Colonic mucosa (tissue), 4 donors: ENCODE measurements at regions not wholly inside any gene's neighbourhood (a gene's known extent, or its start where the extent isn't known, plus 50 kb on each side); places are given as distances from the start of the nearest gene placed in this dataset. TPM values are rescaled to one million over a fixed set of nuclear protein-coding genes. Genes with fewer than 3 reads are reported as not detected.
A peak's percentile ranks its signal among the peaks of the same experiment; 100 is the strongest.
"Not testable (repeated sequence)": the region's sequence is repeated elsewhere in the genome, so short reads cannot be mapped to it uniquely, and the experiment has no call there.

Source experiments
- DNase-seq: peaks from one replicate; pipeline ENCODE4 v3.0.0-alpha.2; 2020
- H3K27ac ChIP-seq: fragments of 200-600 bp; one replicate; pipeline ENCODE4 v1.8.0; 2021
- H3K27me3 ChIP-seq: fragments of 200-600 bp; one replicate; pipeline ENCODE4 v1.8.0; 2021
- H3K36me3 ChIP-seq: fragments of 200-600 bp; one replicate; pipeline ENCODE4 v1.8.0; 2021
- H3K4me1 ChIP-seq: fragments of 200-600 bp; one replicate; pipeline ENCODE4 v1.8.0; 2021; ENCODE audit warnings: mild to moderate bottlenecking
- H3K4me3 ChIP-seq: fragments of 200-600 bp; one replicate; pipeline ENCODE4 v1.8.0; 2021
- H3K9ac ChIP-seq, 2 donors: one replicate each; pipeline ENCODE4 v1.7.0; 2013; ENCODE audit warnings: control low read depth in 2 of 2, low read depth in 2 of 2, low read length in 2 of 2
- H3K9me3 ChIP-seq: fragments of 200-600 bp; one replicate; pipeline ENCODE4 v1.8.0; 2021
- intact Hi-C: fragments of 100-400 bp; cut with DNase I; formaldehyde crosslinking; loops from one replicate; pipeline ENCODE4 v1.14.1; 2022
- microRNA-seq: library from miRNA; unstranded; fragments of <30 nt; microRNA quantifications from one replicate; pipeline ENCODE4, GENCODE V29; 2019
- TF ChIP-seq, protein P1 (sequence below): fragments of 200-600 bp; IDR thresholded peaks from one replicate; pipeline ENCODE4 v1.8.0; 2022; ENCODE audit warnings: antibody characterized with exemption, mild to moderate bottlenecking
- donor health status: healthy.
- donor health status: DM: no; HTN: no; CAD: no.
- donor health status: DM: no; HTN: no; CAD: no.

- H3K36me3 ChIP-seq = no peaks in the 10 kb centered on the region
- no peaks in the 10 kb centered on the region for H3K9me3 ChIP-seq
- no peak for DNase-seq
- no peak overlapping the region for H3K9ac ChIP-seq
- H3K27me3 ChIP-seq = no peaks in the 10 kb centered on the region
- intact Hi-C loops = no loop called here
- TF ChIP-seq, protein P1, sequence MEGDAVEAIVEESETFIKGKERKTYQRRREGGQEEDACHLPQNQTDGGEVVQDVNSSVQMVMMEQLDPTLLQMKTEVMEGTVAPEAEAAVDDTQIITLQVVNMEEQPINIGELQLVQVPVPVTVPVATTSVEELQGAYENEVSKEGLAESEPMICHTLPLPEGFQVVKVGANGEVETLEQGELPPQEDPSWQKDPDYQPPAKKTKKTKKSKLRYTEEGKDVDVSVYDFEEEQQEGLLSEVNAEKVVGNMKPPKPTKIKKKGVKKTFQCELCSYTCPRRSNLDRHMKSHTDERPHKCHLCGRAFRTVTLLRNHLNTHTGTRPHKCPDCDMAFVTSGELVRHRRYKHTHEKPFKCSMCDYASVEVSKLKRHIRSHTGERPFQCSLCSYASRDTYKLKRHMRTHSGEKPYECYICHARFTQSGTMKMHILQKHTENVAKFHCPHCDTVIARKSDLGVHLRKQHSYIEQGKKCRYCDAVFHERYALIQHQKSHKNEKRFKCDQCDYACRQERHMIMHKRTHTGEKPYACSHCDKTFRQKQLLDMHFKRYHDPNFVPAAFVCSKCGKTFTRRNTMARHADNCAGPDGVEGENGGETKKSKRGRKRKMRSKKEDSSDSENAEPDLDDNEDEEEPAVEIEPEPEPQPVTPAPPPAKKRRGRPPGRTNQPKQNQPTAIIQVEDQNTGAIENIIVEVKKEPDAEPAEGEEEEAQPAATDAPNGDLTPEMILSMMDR = no peak
- no peaks in the 10 kb centered on the region for H3K4me1 ChIP-seq
- H3K27ac ChIP-seq = no peak overlapping the region
- no peak overlapping the region for H3K4me3 ChIP-seq
These were observed 59.9 kb upstream of the FAM241A start for GRCh38 chr4:112085156-112086035.

DNA sequence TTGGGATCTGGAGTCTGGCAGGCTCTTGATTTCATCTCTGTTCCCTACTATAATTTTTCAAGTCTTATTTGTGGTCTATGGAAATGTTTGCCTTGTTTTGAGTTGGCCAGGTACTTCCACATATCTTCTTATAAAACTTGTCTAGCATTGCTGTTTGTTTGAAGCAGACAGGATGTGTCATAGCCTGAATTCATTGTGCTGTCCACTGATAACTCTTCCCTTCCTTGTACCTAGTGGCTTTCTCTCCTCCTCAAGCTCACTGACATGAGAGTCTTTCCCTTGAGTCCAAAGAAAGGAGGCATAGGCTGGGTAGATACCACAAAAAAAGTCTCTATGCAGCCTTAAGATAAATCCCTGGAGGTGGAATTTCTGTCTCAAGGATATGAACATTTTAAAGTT lies 59.2 kb upstream of the FAM241A start:
- TF ChIP-seq, protein P1 = no peak
- H3K27ac ChIP-seq = no peak overlapping the region
- no peaks in the 10 kb centered on the region for H3K36me3 ChIP-seq
- no peak for DNase-seq
- H3K4me3 ChIP-seq = no peak overlapping the region
- no peaks in the 10 kb centered on the region for H3K4me1 ChIP-seq
- H3K27me3 ChIP-seq = no peaks in the 10 kb centered on the region
- no peak overlapping the region for H3K9ac ChIP-seq
- intact Hi-C loops = no loop called here
- H3K9me3 ChIP-seq = no peaks in the 10 kb centered on the region

DNA sequence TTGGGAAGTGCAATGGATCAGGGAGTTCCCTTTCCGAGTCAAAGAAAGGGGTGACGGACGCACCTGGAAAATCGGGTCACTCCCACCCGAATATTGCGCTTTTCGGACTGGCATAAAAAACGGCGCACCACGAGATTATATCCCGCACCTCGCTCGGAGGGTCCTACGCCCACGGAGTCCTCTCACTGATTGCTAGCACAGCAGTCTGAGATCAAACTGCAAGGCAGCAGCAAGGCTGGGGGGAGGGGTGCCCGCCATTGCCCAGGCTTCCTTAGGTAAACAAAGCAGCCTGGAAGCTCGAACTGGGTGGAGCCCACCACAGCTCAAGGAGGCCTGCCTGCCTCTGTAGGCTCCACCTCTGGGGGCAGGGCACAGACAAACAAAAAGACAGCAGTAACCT lies 58.6 kb upstream of the FAM241A start:
- H3K4me3 ChIP-seq, H3K9me3 ChIP-seq, H3K9ac ChIP-seq, H3K4me1 ChIP-seq, H3K27me3 ChIP-seq, intact Hi-C loops, H3K27ac ChIP-seq, H3K36me3 ChIP-seq: not testable (repeated sequence)
- peak; percentile 39 for DNase-seq

- H3K9me3 ChIP-seq, H3K9ac ChIP-seq, intact Hi-C loops, H3K27ac ChIP-seq, H3K36me3 ChIP-seq, H3K4me3 ChIP-seq, H3K27me3 ChIP-seq, DNase-seq, H3K4me1 ChIP-seq: not testable (repeated sequence)
These were observed 52.9 kb upstream of the FAM241A start for GRCh38 chr4:112092330-112092729.

DNA sequence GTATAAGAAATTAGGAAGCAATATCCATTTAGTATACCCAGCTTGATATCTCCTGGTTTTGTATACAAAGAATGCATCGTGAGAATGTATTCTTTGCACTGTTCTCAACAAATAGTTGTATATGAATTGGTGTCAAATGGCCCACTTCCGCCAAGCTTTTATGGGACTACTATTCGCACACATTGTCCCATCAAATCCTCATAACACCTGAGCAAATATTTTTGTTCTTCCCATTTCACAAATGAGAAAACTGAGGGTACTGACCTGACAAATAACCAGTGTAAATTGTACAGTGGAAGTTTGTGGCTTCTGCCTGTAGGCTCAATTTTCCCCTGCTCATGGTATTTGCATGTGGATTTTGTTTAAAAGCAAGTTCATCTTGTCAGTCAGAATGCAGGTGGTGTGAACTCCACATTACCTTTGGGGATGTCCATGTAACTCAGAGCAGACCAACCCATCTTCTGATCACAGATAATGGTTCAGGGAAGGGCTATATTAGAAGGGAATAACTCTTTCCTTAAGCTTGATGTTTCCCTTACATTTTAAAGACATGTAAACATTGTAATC lies 51.5 kb upstream of the FAM241A start:
- intact Hi-C loops = no loop called here
- Histone ChIP-seq H3K27me3 (no peaks in the 10 kb centered on the region), H3K9ac (no peak overlapping the region), H3K4me3 (no peak overlapping the region), H3K36me3 (no peaks in the 10 kb centered on the region), H3K9me3 (no peaks in the 10 kb centered on the region), H3K4me1 (no peaks in the 10 kb centered on the region), H3K27ac (no peak overlapping the region)
- no peak for DNase-seq
- TF ChIP-seq, protein P1 = no peak

DNA sequence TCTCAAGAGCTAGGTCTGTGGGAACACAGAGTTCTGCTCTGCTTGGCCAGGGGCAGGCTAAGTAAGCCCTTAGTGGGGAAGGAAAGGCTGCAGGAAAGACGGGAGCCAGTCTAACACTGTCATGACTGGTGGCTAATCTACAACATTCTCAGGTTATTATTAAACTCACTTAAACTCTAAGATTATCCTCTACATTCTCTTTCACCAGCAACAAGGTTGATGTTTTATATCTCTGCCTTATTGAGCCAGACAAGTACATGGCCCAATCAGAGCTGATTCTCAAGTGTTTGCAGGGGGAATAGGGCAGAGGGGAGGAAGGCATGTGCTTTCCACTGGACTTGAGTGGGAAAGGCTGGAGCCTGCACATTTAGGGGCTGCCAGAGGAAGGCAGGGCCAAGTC lies 50.9 kb upstream of the FAM241A start:
- TF ChIP-seq, protein P1 = no peak
- Histone ChIP-seq H3K27ac (no peak overlapping the region), H3K9ac (no peak overlapping the region), H3K4me3 (no peak overlapping the region), H3K36me3 (no peaks in the 10 kb centered on the region), H3K4me1 (no peaks in the 10 kb centered on the region), H3K27me3 (no peaks in the 10 kb centered on the region), H3K9me3 (no peaks in the 10 kb centered on the region)
- intact Hi-C loops = no loop called here
- DNase-seq = no peak

Small RNA genes lying in the stretch of these regions (microRNA-seq; reads per million reads assigned to microRNA genes)
- not detected for gene MIR297
